Lung microvascular endothelial cell (primary cell): ENCODE measurements at regions not wholly inside any gene's neighbourhood (a gene's known extent, or its start where the extent isn't known, plus 50 kb on each side); places are given as distances from the start of the nearest gene placed in this dataset.
"Not testable (repeated sequence)": the region's sequence is repeated elsewhere in the genome, so short reads cannot be mapped to it uniquely, and the experiment has no call there.

Experiments used
- DNase-seq, 2 donors: peaks; one replicate each; pipeline versions ENCODE4 v3.0.0 to v3.0.0-alpha.2; 2010; ENCODE audit warnings: low read depth in 2 of 2

DNA sequence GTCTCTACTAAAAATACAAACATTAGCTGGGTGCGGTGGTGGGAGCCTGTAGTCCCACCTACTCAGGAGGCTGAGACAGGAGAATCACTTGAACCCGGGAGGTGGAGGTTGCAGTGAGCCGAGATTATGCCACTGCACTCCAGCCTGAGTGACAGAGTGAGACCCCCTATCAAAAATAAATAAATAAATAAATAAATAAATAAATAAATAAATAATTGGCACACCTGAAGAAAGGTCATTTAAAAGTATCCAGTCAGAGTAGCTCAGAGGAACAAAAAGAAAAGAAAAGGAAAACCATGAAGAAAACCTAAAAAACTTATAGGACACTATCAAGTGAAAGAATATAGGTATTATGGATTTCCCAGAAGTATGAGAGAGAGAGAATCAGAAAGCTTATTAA lies 330.1 kb upstream of the AR start:
- DNase-seq, result not testable (repeated sequence)

DNA sequence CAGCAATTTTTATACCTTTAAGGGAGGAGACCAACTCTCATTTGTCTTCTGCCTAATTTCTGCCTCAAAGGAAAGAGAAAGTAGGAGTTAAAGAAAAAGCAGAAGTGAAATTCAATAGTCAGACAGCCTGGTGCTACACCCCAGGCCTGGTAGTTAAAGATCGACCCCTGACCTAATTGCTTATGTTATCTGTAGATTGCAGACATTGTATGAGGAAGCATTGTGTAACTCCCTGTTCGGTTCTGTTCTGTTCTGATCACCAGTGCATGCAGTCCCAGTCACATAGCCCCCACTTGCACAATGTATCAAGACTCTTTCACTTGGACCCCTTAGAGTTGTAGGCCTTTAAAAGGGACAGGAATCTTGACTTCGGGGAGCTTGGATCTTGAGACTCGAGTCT lies 335.9 kb upstream of the AR start:
- no peak for DNase-seq

DNA sequence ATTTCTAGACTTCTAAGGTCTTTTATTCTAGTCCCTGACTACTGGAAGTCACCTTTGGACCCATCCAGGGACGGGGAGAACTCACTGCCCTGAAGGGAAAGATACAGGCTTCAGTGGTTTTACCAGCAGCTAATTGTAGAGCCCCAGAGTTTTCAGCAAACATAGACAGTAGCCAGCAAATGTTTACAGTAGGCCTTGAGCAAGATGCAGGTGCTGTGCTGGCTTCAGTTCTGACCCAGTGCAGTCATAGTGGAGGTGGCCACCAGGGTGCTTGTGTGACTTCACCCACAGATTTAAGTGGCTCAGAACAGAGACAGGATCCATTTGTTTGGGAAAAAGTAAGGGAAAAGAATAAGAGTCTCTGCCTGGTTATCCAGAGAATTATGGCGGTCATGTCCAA lies 384.4 kb upstream of the AR start:
- no peak for DNase-seq

DNA sequence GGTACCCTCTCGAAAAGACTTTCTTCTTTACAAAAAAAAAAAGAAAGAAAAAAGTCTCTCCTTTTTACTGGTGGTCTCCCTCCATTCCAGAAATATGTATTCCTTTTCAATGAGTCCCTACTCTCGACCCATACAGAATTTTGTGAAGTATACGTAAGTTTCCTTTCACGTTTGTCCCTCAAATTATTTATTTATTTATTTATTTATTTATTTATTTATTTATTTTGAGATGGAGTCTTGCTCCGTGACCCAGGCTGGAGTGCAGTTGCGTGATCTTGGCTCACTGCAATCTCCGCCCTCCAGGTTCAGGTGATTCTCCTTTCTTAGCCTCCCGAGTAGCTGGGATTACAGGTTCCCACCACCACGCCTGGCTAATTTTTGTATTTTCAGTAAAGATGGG lies 429.2 kb upstream of the AR start:
- DNase-seq, result no peak

DNA sequence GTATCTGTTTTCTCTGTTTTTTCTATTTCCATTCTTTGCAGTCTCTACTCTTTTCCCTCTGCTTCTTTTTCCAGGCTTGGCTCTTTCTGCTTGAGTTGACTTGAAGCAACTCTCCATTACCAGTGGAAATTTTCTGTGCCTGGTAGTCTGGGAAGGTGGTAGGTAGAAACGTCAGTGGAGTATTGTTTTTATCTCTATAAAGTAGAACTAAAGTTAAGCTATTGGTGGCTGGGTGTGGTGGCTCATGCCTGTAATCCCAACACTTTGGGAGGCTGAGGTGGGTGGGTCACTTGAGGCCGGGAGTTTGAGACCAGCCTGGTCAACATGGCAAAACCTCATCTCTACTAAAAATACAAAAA lies 438.1 kb upstream of the AR start:
- DNase-seq, result no peak

DNA sequence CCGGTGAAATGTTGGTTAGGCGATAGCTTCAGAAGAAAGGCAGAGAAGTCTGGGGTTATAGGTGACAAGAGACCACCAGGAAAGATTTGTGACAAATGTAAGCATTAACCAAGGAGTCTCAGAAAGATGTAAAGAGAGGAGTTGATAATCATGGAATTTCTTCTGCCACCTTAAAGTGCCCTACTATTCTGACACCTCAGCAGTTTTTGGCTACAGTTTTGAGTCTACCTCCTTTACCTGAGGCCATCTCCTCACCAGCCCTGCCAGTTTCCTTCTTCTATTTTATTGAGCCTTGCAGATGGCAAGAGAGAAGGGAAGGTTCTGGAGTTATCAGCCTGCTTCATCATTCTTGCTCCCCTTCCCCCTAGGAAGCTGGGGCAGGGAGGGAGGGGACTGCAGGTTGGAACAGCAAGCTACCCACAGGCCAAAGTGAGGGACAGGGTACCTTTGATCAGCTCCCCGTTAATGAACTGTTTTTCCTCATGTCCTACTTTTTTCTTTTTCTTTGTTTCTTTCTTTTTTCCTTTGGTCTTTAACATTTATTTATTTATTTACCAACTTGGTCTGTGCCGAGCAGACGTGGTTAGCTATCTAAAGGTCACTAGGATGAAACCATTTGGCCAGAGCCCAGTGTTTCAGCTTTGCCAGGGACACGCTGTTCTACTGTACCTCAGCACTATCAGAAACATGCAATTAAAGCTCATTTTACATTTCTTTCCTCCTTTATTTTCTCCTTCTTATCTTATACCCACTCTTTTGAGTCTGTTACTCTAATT lies 438.7 kb upstream of the AR start:
- no peak for DNase-seq

DNA sequence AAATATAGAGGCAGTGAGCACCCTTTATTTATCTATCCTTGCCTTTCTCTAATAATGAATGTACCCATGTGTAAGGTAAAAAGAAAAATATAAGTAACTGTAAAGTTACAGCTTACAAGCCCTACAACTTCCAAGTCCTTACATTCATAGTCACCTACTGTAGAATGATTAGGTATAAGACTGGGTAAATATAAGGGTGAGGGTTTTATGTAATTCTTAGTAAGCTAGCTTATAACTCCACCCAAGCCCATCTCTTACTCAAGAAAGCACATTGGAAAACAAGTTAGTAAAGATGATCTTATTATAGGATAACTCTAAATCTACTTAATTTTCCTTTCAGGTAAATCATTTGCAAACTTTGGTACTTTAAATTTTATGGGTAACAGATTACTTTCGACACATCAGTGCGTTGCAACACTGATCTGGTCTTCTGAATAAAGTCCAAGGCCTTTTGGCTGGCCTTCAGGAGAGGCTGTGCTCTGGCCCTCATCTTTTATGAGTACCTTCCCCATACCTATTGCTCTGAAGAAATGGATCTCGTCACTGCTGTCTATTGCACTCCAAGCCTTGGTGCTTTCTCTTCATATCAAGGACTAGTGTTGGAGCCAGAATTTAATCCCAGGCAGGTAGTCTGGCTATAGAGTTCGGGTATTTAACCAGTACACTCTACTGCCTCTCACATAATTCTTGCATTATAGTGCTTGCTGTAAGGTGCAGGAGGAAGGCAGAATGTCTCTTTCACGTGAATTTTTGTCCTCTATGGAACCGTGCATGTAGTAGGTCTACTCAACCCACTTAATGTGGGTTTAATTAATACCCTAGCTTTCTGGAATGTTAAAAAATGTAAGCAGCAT lies 443.6 kb upstream of the AR start:
- DNase-seq, result no peak

DNA sequence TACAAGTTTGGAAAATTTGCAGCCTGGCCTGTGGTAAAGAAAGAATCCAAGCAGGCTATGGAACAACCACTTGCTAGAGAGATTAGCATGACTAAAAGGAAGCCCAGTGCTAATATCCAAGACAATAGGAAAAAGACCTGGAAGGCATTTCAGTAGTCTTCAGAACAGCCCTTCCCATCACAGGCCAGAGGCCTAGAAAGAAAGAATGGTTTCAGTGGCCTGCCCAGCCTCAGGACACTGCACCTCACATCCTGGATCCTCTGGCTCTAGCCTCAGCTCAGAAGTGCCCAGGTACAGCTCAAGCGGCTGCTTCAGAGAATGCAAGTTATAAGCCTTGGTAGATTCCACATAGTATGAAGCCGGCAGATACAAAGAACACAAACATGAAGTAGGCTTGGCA lies 449.8 kb upstream of the AR start:
- DNase-seq, result no peak

DNA sequence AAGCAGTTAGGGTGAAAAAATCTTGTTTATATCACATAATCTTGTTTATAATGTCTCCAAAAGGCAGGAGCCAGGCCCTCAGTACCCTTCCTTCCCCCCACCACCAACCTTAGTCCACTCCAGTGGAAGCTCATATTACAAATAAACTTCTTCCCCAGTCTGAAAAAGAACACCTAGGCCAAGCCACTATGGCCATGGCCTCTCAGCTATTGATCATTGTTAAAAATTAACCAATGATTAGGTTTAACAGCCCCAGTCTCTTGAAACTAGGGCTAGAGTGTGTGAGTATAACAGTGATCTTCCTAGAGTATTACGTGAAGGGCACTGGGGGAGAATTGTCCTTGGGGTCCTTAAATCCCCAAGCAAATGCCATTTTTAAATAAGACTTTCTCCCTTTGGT lies 411.9 kb upstream of the EDA2R start:
- no peak for DNase-seq

DNA sequence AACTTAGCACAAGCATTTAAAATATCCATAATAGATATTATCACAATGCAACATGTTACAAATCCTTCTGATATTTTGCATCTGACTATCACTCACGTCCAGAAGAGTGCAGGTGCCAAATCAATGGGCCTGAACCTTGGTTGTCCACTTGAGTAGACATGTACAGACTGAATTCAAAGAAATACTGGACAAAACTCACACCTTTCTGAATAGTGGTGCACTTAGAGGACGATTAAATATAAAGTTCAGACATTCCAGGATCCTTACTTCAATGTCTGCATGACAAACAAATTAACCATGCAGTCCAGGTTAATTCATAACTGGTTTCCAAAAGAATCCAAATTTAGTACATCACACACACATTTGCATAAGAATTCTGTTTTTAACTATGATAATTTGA lies 406.0 kb upstream of the EDA2R start:
- no peak for DNase-seq

DNA sequence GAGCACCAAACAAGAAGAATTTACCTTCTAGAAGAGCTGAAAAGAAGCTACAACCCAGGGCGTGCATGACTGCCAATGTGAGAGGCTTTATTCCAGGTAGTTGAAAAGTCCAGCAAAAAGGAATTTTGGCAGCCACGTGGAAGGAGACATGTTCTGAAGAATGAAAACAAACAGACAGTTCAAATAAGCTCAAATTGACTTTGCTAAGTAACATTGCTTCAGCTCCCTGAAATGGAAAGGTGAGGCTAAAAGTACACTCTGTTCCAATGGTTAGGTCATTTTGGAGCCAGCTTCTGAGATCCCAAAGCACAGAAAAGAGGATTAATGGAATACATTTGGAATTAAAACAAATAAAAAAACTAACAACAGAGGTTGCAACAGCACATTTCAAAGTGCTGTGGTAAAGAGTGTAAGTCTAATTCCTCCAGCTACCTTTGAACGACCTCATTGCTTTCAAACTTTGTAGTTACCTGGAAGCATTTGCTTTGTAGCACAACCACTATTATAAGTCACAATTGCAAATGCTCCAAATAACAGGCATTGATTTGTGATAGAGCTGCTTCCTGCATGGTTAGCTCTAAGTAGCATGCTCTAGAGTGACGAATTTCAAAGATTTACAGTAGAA lies 405.3 kb upstream of the EDA2R start:
- DNase-seq, result no peak

DNA sequence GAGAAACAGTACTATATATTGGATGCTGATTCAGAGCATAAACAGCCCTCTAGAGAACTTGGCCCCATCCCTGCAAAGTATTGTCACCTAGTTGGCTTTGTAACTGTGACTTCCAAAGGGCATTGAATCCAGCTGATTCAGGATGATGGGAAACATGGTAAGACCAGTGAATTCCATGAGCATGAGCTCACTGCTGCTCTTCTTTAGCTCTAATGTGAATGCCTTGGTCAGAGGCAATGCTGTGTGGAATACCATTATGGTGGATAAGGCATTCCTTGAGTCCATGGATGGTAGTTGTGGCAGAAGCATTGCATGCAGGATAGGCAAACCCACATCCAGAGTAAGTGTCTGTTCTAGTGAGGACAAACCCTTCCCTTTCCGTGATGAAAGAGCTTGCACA lies 365.6 kb upstream of the EDA2R start:
- DNase-seq, result no peak

DNA sequence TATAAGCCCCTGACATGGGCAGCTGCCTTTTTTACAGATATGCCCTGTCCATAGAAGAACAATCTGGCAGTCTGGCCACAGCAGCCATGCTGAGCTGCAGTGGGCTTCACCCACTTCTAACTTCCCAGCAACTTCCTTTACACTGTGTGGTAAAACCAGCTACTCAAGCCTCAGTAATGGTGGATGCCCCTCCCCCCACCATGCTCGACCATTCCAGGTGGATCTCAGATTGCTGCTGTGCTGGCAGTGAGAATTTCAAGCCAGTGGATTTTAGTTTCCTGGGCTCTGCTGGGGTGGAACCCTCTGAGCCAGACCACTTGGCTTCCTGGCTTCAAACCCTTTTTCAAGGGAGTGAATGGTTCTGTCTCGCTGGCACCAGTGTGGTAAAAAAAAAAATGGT lies 355.9 kb upstream of the EDA2R start:
- DNase-seq, result no peak

DNA sequence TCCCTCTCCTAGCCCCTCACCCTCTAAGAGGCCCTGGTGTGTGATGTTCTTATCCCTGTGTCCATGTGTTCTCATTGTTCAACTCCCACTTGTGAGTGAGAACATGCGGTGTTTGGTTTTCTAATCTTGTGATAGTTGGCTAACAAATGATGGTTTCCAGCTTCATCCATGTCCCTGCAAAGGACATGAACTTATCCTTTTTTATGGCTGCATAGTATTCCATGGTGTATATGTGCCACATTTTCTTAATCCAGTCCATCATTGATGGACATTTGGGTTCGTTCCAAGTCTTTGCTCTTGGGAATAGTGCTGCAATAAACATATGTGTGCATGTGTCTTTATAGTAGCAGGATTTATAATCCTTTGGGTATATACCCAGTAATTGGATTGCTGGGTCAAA lies 353.2 kb upstream of the EDA2R start:
- not testable (repeated sequence) for DNase-seq

DNA sequence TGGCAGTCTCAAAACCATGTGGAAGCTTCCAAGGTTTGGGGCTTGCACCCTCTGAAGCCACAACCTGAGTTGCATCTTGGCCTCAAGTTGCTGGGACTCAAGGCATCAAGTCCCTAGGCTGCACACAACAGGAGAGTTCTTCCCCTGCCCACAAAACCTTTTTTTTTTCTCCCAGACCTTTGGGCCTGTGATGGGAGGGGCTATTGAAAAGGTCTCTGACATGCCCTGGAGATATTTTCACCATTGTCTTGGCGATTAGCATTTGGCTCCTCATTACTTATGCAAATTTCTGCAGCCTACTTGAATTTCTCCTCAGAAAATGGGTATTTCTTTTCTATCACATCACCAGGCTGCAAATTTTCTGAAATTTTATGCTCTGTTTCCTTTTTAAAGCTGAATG lies 349.5 kb upstream of the EDA2R start:
- no peak for DNase-seq

DNA sequence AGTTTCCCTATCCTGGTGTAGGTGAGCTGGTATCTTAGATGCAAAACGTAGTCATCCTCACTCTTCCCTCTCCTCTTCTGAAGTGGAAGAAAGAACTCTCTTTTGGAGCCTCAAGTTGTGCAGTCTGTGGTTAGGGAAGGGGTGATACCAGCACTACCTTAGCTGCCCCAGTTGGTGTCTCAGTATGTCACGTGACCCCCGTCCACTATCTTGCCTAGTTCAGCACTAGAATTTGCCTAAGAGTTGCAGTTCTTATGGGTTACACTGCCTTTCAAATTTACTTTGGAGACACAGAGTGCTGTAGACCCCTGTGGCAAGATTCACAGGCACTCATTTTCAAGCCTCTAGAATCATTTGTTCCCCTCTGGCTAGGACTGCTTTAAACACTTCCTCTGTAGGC lies 322.8 kb upstream of the EDA2R start:
- DNase-seq, result no peak

DNA sequence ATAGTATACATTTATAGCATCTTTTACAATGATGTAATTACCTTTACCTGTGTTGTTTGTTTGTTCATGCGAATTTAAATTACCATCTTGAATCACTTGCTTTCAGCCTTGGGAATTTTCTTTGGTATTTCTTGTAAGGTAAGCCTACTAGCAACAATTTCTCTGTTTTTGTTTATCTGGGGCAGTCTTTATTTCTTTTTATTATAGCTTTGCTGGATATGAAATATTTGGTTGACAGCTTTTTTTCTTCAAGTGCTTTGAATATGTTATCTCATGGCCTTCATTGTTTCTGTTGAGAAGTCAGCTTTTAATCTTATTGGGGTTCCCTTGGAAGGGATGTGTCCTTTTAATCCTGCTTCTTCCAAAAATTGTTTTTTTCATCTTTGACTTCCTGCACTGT lies 292.8 kb upstream of the EDA2R start:
- DNase-seq, result no peak

DNA sequence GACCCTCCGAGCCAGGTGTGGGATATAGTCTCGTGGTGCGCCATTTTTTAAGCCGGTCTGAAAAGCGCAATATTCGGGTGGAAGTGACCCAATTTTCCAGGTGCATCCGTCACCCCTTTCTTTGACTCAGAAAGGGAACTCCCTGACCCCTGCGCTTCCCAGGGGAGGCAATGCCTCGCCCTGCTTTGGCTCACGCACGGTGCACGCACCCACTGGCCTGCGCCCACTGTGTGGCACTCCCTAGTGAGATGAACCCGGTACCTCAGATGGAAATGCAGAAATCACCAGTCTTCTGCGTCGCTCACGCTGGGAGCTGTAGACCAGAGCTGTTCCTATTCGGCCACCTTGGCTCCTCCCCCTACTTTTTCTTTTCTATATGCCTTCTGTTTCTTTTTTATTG lies 291.6 kb upstream of the EDA2R start:
- DNase-seq, result not testable (repeated sequence)

DNA sequence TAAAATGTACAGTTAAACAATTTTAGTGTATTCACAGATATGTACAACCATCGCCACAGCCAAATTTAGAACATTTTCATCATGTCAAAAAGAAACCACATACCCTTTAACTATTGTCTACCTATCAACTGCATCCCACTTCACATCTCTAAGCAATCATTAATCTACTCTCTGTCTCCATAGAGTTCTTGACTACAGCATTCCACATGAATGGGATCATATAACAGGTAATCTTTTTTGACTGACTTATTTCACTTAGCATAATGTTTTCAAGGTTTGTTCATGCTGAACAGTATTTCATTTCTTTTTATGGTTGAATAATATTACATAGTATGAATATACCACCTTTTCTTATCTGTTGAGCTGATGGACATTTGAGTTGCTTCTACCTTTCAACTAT lies 281.4 kb upstream of the EDA2R start:
- no peak for DNase-seq

DNA sequence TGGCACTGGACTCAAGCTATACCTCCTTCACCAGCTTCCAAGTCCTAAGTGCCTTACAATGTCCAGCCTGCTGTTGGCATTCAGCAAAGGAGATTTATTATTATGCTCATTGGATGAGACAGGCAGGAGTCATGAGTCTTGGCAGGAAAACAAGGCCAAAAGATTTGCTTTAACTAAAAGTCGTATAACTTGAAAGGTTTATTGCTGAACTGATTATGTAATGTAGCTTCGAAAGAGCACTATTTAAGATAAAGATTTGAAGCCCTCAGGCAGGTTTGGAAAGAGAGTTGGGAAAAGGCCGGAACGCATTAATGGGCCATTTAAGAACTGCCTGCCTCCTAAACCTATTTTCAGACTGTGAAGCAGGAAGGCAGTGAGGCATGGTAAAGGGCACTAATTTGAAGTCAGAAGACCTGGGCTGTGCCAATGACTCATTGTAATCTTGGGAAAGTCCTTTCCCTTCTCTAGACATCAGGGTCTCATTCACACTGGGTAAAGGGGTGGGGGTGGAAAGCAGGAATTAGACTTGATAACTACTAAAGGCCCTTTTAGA lies 280.5 kb upstream of the EDA2R start:
- DNase-seq, result no peak

DNA sequence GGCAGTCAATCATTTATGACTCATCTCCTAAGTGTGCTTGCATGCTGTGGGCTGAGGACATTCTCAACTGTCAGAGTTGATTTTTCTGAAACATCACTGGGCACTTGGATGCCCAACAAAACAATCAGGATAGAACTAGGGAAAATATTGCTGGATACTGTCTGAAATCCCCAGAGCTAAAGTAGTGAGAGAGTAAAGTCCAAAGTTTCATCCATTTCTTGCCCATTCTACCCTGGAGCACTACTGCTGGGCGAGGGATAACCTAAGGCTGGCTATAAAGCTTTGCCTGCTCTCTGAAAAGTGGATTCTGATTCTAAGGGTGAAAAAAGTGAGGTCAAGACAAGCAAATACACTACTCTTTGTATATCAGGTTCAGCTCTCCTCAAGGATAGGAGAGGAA lies 279.6 kb upstream of the EDA2R start:
- DNase-seq, result no peak

DNA sequence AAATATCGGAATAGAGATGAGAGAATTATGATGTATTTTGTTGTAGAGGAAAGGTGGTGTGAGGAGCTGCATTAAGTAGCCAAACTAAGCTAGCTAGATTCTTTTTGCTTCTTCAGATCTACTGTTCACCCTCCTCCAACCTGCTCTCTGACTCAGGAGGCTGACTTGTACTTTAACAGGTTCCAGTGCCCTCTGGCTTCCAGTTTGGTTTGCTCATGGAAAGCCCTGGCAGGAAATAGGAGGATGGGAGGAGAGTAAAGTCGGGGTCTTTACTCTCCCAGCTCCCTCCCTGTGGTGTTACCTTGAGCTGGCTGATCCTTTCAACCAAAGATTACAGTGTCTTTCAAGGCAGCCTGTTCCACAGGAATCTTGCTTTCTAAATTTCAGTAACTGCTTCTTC lies 277.0 kb upstream of the EDA2R start:
- no peak for DNase-seq

DNA sequence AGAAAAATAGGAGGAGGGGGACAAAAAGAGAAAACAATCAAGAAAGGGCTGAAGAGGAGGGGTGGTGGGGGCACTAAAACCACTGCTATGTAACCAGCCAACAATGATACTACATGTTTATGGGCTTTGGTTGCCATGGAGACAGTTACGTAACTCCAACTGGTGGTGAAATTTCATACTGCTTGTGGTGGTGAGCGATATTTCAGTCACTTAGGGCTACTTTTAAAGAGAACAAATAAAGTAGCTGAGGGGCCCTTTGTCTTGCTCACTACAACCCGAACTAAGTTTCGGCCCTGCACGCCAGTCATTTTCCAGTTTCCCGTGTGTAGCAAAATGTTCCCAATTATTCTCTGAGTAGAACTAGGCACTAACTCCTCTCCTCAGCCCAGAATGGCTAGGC lies 275.2 kb upstream of the EDA2R start:
- no peak for DNase-seq
